HG03280 (cell line): ENCODE measurements at regions not wholly inside any gene's neighbourhood (a gene's known extent, or its start where the extent isn't known, plus 50 kb on each side); places are given as distances from the start of the nearest gene placed in this dataset.

Source experiments
- ATAC-seq: cut with Tn5 transposase; IDR thresholded peaks from one replicate; pipeline ENCODE4 v1.9.1; 2021; ENCODE audit warnings: mild to moderate bottlenecking, moderate library complexity; ENCODE audit not compliant: unreplicated experiment

DNA sequence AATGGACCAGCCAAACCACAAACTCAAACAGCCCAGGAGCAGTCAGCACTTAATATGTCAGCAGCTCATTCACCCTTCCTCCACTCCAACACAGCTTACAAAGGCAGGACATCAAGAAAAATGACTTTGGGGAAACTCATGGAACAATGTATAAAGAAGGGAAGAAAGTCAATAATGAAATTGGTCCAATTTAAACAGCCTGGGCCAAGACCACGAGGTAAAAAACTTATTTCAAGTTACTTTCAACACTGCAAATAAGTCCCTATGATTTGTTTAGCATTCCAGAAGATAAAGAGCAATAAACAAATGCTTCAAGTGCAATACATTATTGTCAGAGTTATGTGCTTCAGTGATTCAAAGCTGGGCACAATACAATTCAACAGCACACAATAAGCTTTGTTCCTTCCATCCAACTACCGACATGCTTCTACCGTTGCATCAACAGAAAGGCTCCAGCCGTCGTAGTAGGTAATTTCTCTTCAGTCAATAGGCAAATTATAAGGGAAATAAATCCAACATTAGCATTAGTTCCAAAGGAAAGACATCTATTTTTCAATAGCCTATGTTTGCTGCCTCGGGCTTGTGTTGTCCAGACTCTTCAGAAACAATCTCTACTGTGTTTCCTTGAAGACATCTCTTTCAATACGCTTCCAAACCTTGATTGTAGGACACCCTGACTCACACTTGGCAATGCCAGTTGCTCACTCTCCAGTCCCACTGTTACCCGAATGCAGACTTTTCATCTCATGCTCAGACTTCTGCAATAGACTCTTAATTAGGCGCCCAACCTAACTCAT lies 225.7 kb downstream of the NUAK1 start:
- no peak for ATAC-seq

- ATAC-seq, result no peak
Observed at GRCh38 chr12:105915997-105916759, 222.6 kb downstream of the NUAK1 start.

DNA sequence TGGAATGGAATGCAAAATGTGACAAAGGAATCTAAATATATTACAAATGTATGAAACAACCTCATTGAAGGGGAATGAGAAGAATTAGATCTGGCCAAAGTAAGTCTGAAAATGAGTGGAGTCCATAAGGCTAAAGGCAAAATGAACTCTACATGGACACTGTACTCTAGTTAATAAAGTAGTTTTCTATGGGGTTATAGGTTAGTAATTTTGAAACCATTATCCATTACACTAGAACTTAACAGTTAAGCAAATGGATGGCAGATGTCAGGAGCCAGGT lies 222.1 kb downstream of the NUAK1 start:
- no peak for ATAC-seq

DNA sequence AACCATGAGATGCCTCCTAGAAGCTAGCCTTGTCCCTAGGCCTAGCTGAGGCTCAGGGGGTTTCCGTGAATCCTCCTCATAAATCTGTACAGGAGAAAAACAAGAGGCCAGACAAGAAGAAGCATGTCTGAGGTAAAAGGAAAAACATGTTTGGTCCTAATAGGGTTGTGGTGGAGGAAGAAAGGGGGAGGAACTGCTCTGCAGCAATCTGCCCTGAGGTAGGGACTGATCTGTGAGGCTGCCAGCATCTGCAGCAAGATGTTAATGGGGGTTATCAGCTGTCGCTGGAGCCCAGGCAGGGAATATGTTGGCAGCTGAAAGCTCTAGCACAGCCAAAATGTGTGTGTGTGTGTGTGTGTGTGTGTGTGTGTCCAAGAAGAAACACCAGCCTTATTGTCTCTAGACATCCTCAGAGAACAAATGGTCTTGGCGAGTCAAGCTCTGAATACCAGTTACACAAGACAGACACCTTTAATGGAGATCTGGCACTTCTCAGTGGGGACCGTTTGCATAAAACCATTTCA lies 218.5 kb downstream of the NUAK1 start:
- no peak for ATAC-seq

- no peak for ATAC-seq
Observed at GRCh38 chr12:105921055-105921454, 217.7 kb downstream of the NUAK1 start.

- no peak for ATAC-seq
Observed at GRCh38 chr12:105921872-105922669, 216.7 kb downstream of the NUAK1 start.

DNA sequence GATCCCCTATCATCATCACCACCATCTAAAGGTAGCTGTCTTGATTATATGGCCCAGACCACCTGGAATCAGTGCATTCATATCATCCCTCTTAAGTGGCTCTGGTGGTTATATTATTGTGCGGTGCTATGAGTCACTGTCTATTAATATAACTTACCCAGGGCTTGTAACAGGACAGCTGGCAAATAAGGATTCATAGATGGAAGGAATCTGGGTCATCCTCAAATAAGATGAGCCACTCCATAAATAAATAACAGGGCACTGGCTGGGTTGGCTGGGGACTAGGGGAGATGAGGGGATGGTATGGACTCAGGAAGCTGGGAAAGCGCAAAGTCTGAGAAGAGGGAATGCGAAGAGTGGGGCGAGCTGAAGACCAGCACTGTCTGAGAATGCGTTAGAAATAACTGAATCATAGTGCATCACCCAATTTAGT lies 216.1 kb downstream of the NUAK1 start:
- no peak for ATAC-seq

DNA sequence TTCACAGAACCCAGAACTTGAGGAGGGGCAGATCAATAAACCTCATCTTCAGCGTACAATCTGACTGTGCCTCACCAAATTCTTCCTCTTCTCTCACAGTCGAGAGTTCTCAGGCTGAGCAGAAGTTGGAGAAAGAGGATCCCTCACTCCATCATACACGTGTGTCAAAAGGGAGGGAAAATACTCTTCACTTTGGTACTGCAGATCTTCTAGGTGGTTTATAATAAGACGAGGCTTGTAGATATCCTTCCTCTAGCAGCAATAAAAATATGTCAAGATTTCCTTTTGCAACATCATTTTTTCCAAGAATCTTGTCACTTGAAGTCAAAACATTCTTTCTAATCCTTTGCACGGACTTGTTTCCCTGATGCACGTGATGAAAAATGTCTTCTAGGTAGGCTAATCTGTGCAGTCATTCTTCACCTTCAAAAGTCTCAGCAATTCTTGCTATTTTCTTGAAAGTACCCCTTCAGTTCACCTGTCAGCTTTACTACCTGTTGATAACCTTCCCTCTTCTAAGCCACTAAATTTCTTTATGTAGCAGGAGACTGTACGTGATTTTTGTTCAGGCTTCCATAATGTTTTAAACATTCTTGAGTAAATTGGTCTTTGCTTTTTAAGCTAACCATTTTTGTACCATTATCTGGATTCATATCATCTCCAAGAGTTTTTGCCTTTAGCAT lies 214.1 kb downstream of the NUAK1 start:
- no peak for ATAC-seq

GRCh38 chr12:105927564-105927963 lies 211.2 kb downstream of the NUAK1 start:
- no peak for ATAC-seq

GRCh38 chr12:105928436-105928835 lies 210.3 kb downstream of the NUAK1 start:
- ATAC-seq, result no peak

- no peak for ATAC-seq
Observed at GRCh38 chr12:105929192-105929591, 209.6 kb downstream of the NUAK1 start.

GRCh38 chr12:105930557-105931503 lies 207.9 kb downstream of the NUAK1 start:
- no peak for ATAC-seq

DNA sequence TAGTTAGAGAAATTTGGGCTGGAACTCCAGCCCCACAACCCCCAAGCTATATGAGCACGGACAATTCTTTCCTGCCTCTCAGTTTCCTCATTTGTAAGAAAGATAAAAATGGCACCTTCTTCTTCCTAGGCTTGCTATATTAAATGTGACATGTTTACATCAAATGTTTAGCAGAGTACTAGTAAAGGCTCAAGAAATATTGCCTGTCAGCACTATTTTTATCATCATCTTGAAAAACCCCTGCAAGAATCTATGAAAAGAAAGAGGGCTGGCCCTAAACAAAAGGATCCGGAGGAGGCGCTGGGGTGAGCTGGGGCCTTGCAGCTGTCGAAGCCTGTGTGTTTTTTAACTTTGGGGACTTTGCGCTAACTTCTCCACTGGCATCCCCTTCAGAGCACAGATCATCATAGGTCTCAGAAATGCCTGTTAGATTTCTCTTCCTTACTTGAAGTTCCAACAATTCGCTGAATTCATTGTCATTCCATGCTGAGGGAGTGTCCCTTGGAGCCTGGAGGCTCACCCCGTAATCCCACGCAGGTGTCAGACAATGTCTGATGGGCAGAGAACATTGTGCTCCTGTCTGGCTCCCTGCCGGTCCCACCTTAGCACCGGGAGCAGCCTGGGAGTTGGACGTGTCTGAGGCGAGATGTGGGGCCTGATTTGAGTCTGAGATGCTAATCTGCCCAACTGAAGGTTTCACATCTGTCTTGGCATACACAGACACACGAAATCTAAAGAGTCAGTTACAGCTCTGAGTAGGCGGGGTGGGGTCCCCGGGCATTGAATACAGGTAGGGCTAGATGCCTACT lies 206.8 kb downstream of the NUAK1 start:
- ATAC-seq, result no peak

DNA sequence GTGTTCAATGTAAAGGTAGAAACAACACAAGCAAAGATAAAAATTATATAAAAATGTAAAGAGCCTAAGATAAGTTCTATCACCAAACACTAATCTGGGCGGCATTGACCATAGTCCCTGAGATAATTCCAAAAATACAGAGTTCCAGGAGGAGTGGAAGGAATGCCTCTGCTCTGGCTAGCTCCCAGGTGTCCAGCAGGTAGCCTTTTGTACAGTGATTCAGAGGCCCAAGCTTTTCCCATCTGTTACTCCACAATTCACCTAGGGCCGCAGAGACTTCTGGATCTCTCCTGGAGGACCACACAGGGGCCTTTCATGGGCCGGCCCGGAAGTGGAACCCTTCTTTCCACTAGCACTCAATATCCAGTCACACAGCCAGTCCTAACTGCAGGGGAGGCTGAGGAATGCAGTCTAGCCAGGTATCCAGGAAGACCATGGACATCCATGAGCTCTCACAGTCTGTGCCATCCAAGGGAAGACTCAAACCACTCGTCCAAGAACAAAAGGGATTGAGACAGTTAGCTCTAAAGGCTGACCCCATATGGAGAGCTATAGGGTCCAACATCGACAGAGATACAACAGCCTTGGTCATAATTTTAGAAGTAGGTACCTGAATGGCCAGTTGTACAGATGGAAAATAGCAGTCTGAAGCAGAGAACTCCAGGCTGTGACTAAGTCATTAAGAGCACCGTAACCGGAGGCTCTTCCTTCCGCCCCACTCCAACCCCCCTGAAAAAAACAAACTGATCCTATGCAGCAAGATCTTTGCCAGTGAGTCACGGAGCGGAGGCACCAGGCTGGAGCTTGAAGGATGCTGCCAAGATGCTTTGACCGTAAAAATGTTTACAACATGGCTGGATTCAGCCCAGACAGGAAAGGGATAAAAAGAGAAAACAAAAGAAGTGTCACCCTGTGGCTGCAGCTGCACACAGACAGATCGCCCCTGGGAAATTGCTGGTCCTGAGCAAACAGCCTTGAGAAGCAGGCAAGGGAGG lies 204.8 kb downstream of the NUAK1 start:
- ATAC-seq, result no peak

GRCh38 chr12:105935106-105935505 lies 203.6 kb downstream of the NUAK1 start:
- ATAC-seq, result no peak

DNA sequence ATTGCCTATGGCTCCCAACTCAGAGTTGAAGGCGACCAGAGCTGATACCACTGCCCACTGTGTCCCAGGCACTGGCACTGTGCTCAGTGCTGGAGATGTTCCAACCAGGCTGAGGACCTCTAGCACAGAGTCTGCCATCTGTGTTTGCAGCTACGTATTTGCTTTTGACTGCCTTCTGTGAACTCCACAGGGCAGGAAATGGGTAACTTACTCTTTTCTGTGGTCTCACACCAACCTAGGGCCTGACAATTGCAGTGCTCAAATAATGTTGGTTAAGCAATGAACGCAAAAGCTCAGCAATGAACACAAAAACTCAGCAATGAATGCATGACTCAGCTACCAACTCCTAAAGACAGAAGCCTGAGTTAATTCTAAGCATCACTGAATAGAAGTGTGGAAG lies 202.8 kb downstream of the NUAK1 start:
- ATAC-seq, result no peak

DNA sequence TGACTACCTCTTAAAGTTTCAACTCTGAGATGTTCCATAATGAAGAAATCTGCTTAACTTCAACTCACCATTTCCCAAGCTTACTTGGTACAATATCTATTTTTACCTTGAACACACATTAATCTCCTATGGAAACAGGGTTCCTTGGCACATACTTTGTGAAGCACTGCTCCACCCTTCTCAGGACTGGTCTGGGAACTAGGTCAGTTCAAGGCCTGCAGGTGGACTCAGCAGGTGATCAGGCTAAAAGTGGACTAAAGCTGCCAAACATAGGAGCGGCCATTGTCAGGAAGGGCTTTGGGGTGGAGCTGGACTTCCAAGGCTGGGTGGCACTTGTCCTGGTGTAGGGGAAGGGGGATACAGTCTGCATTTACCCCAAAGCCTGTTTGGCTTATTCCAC lies 202.3 kb downstream of the NUAK1 start:
- ATAC-seq, result no peak

DNA sequence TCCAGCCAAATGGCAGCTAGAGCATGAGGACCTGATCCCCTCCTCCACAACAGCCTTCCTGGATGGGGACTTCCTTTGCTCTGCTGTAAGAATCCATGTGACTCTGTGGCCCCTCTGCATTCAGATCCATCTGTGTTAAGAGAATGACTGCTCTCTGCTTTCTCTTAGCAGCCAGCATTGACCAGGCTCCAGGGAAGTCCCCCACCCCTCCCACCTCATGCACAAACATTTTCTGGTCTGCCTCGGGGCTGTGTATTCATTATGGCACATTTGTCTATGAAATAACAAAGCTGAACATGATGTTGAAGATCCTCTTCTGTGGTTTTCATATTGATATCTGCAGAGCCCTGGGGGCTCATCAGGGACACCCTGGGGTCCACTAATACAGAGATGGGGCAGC lies 201.7 kb downstream of the NUAK1 start:
- ATAC-seq, result no peak
